ENCODE measurements at regions not wholly inside any gene's neighbourhood (a gene's known extent, or its start where the extent isn't known, plus 50 kb on each side); places are given as distances from the start of the nearest gene placed in this dataset.

DNA sequence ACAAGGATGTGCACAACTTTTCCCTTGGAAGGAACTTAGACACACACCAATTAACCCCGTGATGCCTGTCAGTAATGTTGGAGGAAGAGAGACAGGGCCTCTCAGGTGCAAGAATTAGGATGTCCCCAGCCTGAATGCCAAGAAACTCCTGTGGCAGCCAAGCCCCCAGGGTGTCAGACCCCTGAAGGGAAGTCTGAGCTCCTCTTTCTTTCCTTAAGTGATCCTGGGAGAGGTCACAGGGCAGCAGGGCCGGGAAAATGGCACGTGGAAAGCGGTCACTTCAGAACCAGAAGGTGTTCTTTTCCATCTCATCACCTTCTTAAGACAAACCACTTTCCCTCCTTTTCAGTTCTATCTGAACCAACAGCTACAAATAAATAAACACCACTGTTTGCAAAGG is 185.9 kb downstream of the ANAPC1 start:
- DNase-seq (ENCODE audit: low read depth, low spot score), result no peak
- Histone ChIP-seq H3K9ac (ENCODE audit: insufficient read length, low read depth) (no peak overlapping the region), H3K36me3 (ENCODE audit: insufficient read depth, insufficient read length, low read length) (no peaks in the 10 kb centered on the region), H3K4me1 (ENCODE audit: insufficient read depth, insufficient read length) (peaks cover 9% of the 10 kb centered on the region), H3K4me3 (ENCODE audit: insufficient read length, low read depth) (no peak overlapping the region), H3K9me3 (ENCODE audit: insufficient read depth, low read length) (peaks cover 9% of the 10 kb centered on the region; the same call in 1 of the 2 replicates), H3K27me3 (ENCODE audit: insufficient read depth, insufficient read length) (peaks cover under 1% of the 10 kb centered on the region)
- TF ChIP-seq SUZ12 (IDR thresholded peaks at IDR 0.05; ENCODE audit: extremely low read depth, insufficient read depth, insufficient read length) (no peak), YY1 (IDR thresholded peaks at IDR 0.05; ENCODE audit: insufficient read depth, insufficient read length) (no peak), ZNF274 (IDR thresholded peaks at IDR 0.05; ENCODE audit: low read depth, low read length) (no peak)

GRCh38 chr2:111698743-111699554 is 185.0 kb downstream of the ANAPC1 start:
- DNase-seq (ENCODE audit: low read depth, low spot score), result no peak
- H3K9ac ChIP-seq (ENCODE audit: insufficient read length, low read depth), result no peak overlapping the region
- H3K36me3 ChIP-seq (ENCODE audit: insufficient read depth, insufficient read length, low read length), result no peaks in the 10 kb centered on the region
- H3K4me1 ChIP-seq (ENCODE audit: insufficient read depth, insufficient read length), result peaks cover 15% of the 10 kb centered on the region
- TF ChIP-seq SUZ12 (IDR thresholded peaks at IDR 0.05; ENCODE audit: extremely low read depth, insufficient read depth, insufficient read length), result no peak
- TF ChIP-seq ZNF274 (IDR thresholded peaks at IDR 0.05; ENCODE audit: low read depth, low read length), result no peak
- TF ChIP-seq YY1 (IDR thresholded peaks at IDR 0.05; ENCODE audit: insufficient read depth, insufficient read length), result no peak
- no peak overlapping the region for H3K4me3 ChIP-seq (ENCODE audit: insufficient read length, low read depth)
- peaks cover 9% of the 10 kb centered on the region; the same call in 1 of the 2 replicates for H3K9me3 ChIP-seq (ENCODE audit: insufficient read depth, low read length)
- peaks cover 9% of the 10 kb centered on the region for H3K27me3 ChIP-seq (ENCODE audit: insufficient read depth, insufficient read length)

DNA sequence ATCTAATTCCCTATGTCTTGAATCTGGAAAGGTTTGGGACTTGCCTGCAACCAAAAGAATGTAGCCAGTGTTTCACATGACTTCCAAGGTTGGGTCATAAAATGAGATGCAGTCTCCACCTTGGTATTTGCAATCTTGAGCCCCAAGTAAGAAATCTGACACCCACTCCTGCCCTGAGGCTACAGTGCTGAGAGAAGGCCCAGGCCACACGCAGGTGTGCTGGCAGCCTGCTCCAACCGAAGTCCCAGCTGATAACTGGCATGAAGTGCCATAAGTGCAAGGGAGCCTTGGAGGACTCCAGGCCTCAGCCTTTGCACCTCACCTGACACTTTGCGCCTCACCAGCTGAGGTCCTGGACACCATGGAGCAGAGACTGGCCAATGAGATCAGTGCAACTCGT is 182.7 kb downstream of the ANAPC1 start:
- H3K9ac ChIP-seq (ENCODE audit: insufficient read length, low read depth), result no peak overlapping the region
- H3K4me1 ChIP-seq (ENCODE audit: insufficient read depth, insufficient read length), result peaks cover 28% of the 10 kb centered on the region
- TF ChIP-seq SUZ12 (IDR thresholded peaks at IDR 0.05; ENCODE audit: extremely low read depth, insufficient read depth, insufficient read length) (no peak), ZNF274 (IDR thresholded peaks at IDR 0.05; ENCODE audit: low read depth, low read length) (no peak), YY1 (IDR thresholded peaks at IDR 0.05; ENCODE audit: insufficient read depth, insufficient read length) (no peak)
- no peak for DNase-seq (ENCODE audit: low read depth, low spot score)
- 0 out of 2 replicates have a peak, but pooled peaks cover 5% of the 10 kb centered on the region for H3K9me3 ChIP-seq (ENCODE audit: insufficient read depth, low read length)
- no peaks in the 10 kb centered on the region for H3K36me3 ChIP-seq (ENCODE audit: insufficient read depth, insufficient read length, low read length)
- H3K4me3 ChIP-seq (ENCODE audit: insufficient read length, low read depth), result no peak overlapping the region
- H3K27me3 ChIP-seq (ENCODE audit: insufficient read depth, insufficient read length), result peaks cover 15% of the 10 kb centered on the region

DNA sequence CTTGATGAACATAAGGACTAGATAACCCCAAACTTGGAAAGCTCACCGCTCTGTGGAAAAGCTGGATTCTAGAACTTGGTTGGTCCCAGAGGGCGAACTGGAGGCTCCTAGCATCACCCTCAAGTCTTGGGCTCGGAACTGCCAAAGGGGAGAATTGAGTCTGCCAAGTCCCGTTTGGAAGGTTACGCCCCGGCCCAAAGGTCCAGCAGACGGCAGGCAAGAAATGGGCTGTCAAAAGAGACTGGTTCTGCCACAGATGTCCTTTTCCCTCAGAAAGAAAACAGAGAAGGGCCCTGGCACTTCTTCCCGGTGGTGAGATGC is 182.2 kb downstream of the ANAPC1 start:
- Histone ChIP-seq H3K9ac (ENCODE audit: insufficient read length, low read depth) (no peak overlapping the region), H3K4me1 (ENCODE audit: insufficient read depth, insufficient read length) (peaks cover 33% of the 10 kb centered on the region)
- DNase-seq (ENCODE audit: low read depth, low spot score), result no peak

GRCh38 chr2:111702119-111702803 is 181.7 kb downstream of the ANAPC1 start:
- H3K27me3 ChIP-seq (ENCODE audit: insufficient read depth, insufficient read length), result peaks cover 20% of the 10 kb centered on the region
- DNase-seq (ENCODE audit: low read depth, low spot score), result no peak
- no peak for TF ChIP-seq ZNF274 (IDR thresholded peaks at IDR 0.05; ENCODE audit: low read depth, low read length)
- TF ChIP-seq YY1 (IDR thresholded peaks at IDR 0.05; ENCODE audit: insufficient read depth, insufficient read length), result no peak
- TF ChIP-seq SUZ12 (IDR thresholded peaks at IDR 0.05; ENCODE audit: extremely low read depth, insufficient read depth, insufficient read length), result no peak
- no peaks in the 10 kb centered on the region for H3K36me3 ChIP-seq (ENCODE audit: insufficient read depth, insufficient read length, low read length)
- peaks cover 34% of the 10 kb centered on the region for H3K4me1 ChIP-seq (ENCODE audit: insufficient read depth, insufficient read length)
- no peak overlapping the region for H3K4me3 ChIP-seq (ENCODE audit: insufficient read length, low read depth)
- peak overlapping the region; percentile 51 for H3K9ac ChIP-seq (ENCODE audit: insufficient read length, low read depth)
- H3K9me3 ChIP-seq (ENCODE audit: insufficient read depth, low read length), result 0 out of 2 replicates have a peak, but pooled peaks cover 5% of the 10 kb centered on the region

More for the DNA sequence above, 182.2 kb downstream of the ANAPC1 start:
- H3K27me3 ChIP-seq (ENCODE audit: insufficient read depth, insufficient read length), result peaks cover 17% of the 10 kb centered on the region
- TF ChIP-seq ZNF274 (IDR thresholded peaks at IDR 0.05; ENCODE audit: low read depth, low read length), result no peak
- TF ChIP-seq YY1 (IDR thresholded peaks at IDR 0.05; ENCODE audit: insufficient read depth, insufficient read length), result no peak
- H3K4me3 ChIP-seq (ENCODE audit: insufficient read length, low read depth), result no peak overlapping the region
- no peaks in the 10 kb centered on the region for H3K36me3 ChIP-seq (ENCODE audit: insufficient read depth, insufficient read length, low read length)
- H3K9me3 ChIP-seq (ENCODE audit: insufficient read depth, low read length), result 0 out of 2 replicates have a peak, but pooled peaks cover 5% of the 10 kb centered on the region

DNA sequence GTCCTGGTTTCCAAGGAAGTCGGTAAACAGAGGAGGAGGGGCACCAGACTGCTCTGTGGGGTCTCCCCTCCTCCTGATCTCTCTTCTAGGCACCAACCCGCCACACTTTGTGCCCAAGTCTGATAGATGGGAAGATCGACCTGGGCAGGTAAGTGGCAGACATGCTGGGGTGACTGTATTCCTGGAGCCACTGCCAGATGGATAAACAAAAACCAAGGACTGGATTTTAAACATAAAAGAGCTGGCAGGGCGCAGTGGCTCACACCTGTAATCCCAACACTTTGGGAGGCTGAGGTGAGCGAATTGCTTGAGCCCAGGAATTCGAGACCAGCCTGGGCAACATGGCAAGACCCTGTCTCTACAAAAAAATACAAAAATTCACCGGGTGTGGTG is 181.2 kb downstream of the ANAPC1 start:
- Histone ChIP-seq H3K27me3 (ENCODE audit: insufficient read depth, insufficient read length) (peaks cover 24% of the 10 kb centered on the region), H3K9me3 (ENCODE audit: insufficient read depth, low read length) (0 out of 2 replicates have a peak, but pooled peaks cover 5% of the 10 kb centered on the region), H3K9ac (ENCODE audit: insufficient read length, low read depth) (peak overlapping the region; percentile 51), H3K4me3 (ENCODE audit: insufficient read length, low read depth) (no peak overlapping the region), H3K36me3 (ENCODE audit: insufficient read depth, insufficient read length, low read length) (no peaks in the 10 kb centered on the region), H3K4me1 (ENCODE audit: insufficient read depth, insufficient read length) (peaks cover 34% of the 10 kb centered on the region)
- TF ChIP-seq ZNF274 (IDR thresholded peaks at IDR 0.05; ENCODE audit: low read depth, low read length), result no peak
- TF ChIP-seq YY1 (IDR thresholded peaks at IDR 0.05; ENCODE audit: insufficient read depth, insufficient read length), result no peak
- DNase-seq (ENCODE audit: low read depth, low spot score), result no peak

GRCh38 chr2:111703759-111704158 is 180.2 kb downstream of the ANAPC1 start:
- TF ChIP-seq SUZ12 (IDR thresholded peaks at IDR 0.05; ENCODE audit: extremely low read depth, insufficient read depth, insufficient read length) (no peak), YY1 (IDR thresholded peaks at IDR 0.05; ENCODE audit: insufficient read depth, insufficient read length) (no peak), ZNF274 (IDR thresholded peaks at IDR 0.05; ENCODE audit: low read depth, low read length) (no peak)
- no peaks in the 10 kb centered on the region for H3K36me3 ChIP-seq (ENCODE audit: insufficient read depth, insufficient read length, low read length)
- no peak overlapping the region for H3K4me3 ChIP-seq (ENCODE audit: insufficient read length, low read depth)
- DNase-seq (ENCODE audit: low read depth, low spot score), result no peak
- peaks cover 28% of the 10 kb centered on the region for H3K27me3 ChIP-seq (ENCODE audit: insufficient read depth, insufficient read length)
- H3K9ac ChIP-seq (ENCODE audit: insufficient read length, low read depth), result no peak overlapping the region
- peaks cover 32% of the 10 kb centered on the region for H3K4me1 ChIP-seq (ENCODE audit: insufficient read depth, insufficient read length)
- 0 out of 2 replicates have a peak, but pooled peaks cover 5% of the 10 kb centered on the region for H3K9me3 ChIP-seq (ENCODE audit: insufficient read depth, low read length)

Measured in NT2/D1 (cell line).